SK-N-SH treated with all-trans-retinoic acid at 6 μM for 48 hours (cell line): ENCODE measurements at regions not wholly inside any gene's neighbourhood (a gene's known extent, or its start where the extent isn't known, plus 50 kb on each side); places are given as distances from the start of the nearest gene placed in this dataset.

Experiments
- ATAC-seq: fragments of 200-7000 bp; cut with Tn5 transposase; 3 replicates; pipeline ENCODE4 v1.9.1; 2020; ENCODE audit warnings: mild to moderate bottlenecking, moderate library complexity
- BACH2 ChIP-seq: fragments of 250-450 bp; sonication (Bioruptor Pico); IDR thresholded peaks from 2 replicates; pipeline ENCODE4 v1.9.0; 2021; ENCODE audit warnings: mild to moderate bottlenecking, borderline replicate concordance
- CSDC2 ChIP-seq: fragments of 250-450 bp; sonication (Bioruptor Pico); IDR thresholded peaks from 2 replicates; pipeline ENCODE4 v1.5.0; 2020; ENCODE audit warnings: mild to moderate bottlenecking, moderate library complexity
- ESRRG ChIP-seq: fragments of 250-450 bp; sonication (Bioruptor Pico); IDR thresholded peaks from 2 replicates; pipeline ENCODE4 v1.6.1; 2021; ENCODE audit warnings: mild to moderate bottlenecking
- GLIS3 ChIP-seq: fragments of 250-450 bp; sonication (Bioruptor Pico); IDR thresholded peaks from 2 replicates; pipeline ENCODE4 v1.5.0; 2020; ENCODE audit warnings: mild to moderate bottlenecking, moderate library complexity
- ISL1 ChIP-seq: fragments of 250-450 bp; sonication (Bioruptor Pico); IDR thresholded peaks from 2 replicates; pipeline ENCODE4 v2.1.2; 2022; ENCODE audit warnings: mild to moderate bottlenecking, moderate library complexity
- OSR1 ChIP-seq: fragments of 250-450 bp; sonication (Bioruptor Pico); IDR thresholded peaks from 2 replicates; pipeline ENCODE4 v1.8.0; 2022; ENCODE audit warnings: moderate library complexity, mild to moderate bottlenecking, inconsistent platforms
- PPARA ChIP-seq: fragments of 250-450 bp; sonication (Bioruptor Pico); IDR thresholded peaks from 2 replicates; pipeline ENCODE4 v1.5.0; 2020; ENCODE audit warnings: mild to moderate bottlenecking, borderline replicate concordance
- TCF4 ChIP-seq: fragments of 250-450 bp; sonication (Bioruptor Pico); IDR thresholded peaks from 2 replicates; pipeline ENCODE4 v1.8.0; 2021; ENCODE audit warnings: mild to moderate bottlenecking, moderate library complexity, borderline replicate concordance
- TOX ChIP-seq: fragments of 250-450 bp; sonication (Bioruptor Pico); IDR thresholded peaks from 2 replicates; pipeline ENCODE4 v1.8.0; 2021; ENCODE audit warnings: mild to moderate bottlenecking, moderate library complexity, borderline replicate concordance
- ZC3H10 ChIP-seq: fragments of 250-450 bp; sonication (Bioruptor Pico); IDR thresholded peaks from 2 replicates; pipeline ENCODE4 v1.5.1; 2021; ENCODE audit warnings: mild to moderate bottlenecking, moderate library complexity
- ZFP3 ChIP-seq: fragments of 250-450 bp; sonication (Bioruptor Pico); IDR thresholded peaks from 2 replicates; pipeline ENCODE4 v1.5.0; 2020; ENCODE audit warnings: mild to moderate bottlenecking, moderate library complexity
- ZNF565 ChIP-seq: fragments of 450-650 bp; formaldehyde crosslinking; conservative IDR thresholded peaks from 2 replicates; pipeline ENCODE4 v1.5.0; 2020; ENCODE audit warnings: low read depth, mild to moderate bottlenecking, moderate library complexity
- ZNF70 ChIP-seq: fragments of 450-650 bp; formaldehyde crosslinking; IDR thresholded peaks from 2 replicates; pipeline ENCODE4 v1.5.0; 2020; ENCODE audit warnings: mild to moderate bottlenecking, moderate library complexity
- ZNF8 ChIP-seq: fragments of 450-650 bp; formaldehyde crosslinking; IDR thresholded peaks from 2 replicates; pipeline ENCODE4 v1.5.0; 2020; ENCODE audit warnings: mild to moderate bottlenecking, moderate library complexity
- TF ChIP-seq, protein P1 (sequence below): fragments of 250-450 bp; sonication (Bioruptor Pico); IDR thresholded peaks from 2 replicates; pipeline ENCODE4 v1.5.1; 2020; ENCODE audit warnings: low read depth, mild to moderate bottlenecking, moderate library complexity
- TF ChIP-seq, protein P2 (sequence below): fragments of 250-450 bp; sonication (Bioruptor Pico); IDR thresholded peaks from 2 replicates; pipeline ENCODE4 v1.8.0; 2021; ENCODE audit warnings: low read depth, mild to moderate bottlenecking, moderate library complexity, borderline replicate concordance
- TF ChIP-seq, protein P3 (sequence below): fragments of 250-450 bp; sonication (Bioruptor Pico); IDR thresholded peaks from 2 replicates; pipeline ENCODE4 v1.5.1; 2021; ENCODE audit warnings: mild to moderate bottlenecking, moderate library complexity
- TF ChIP-seq, protein P4 (sequence below): fragments of 250-450 bp; sonication (Bioruptor Pico); IDR thresholded peaks from 2 replicates; pipeline ENCODE4 v1.5.0; 2020; ENCODE audit warnings: mild to moderate bottlenecking, moderate library complexity
- TF ChIP-seq, protein P5 (sequence below): fragments of 250-450 bp; sonication (Bioruptor Pico); IDR thresholded peaks from 2 replicates; pipeline ENCODE4 v1.8.0; 2020; ENCODE audit warnings: mild to moderate bottlenecking, moderate library complexity, borderline replicate concordance

DNA sequence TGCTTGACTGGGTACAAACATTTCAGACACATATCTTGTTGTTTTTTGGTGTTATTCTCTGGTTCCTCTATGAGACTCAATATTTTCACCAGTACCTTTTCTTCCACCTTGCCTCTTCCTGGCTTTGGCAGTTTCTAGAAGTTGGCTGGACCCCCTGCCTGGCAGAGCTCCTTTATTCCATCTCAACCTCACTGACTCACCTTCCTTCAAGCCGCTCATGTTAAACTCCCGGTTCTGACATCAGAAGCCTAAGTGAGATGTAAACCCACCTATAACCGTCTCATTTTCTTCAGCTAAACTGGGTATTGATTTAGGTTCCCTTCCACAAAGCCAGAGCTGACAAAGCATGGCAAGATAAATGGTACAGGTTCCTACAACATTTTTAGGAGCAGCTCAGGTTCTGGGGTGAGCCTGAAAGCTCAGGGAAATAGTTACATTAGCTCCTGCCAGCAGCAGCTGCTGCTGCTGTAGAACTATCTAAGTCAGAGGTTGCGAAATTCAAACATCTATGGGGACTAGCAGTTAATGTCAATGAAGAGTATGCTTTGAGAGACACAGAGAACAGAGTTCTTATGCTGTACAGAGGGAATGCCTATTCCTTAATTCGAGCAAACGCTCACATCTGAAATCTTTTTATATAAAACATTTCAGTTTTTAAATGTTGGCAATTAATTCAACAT is 197.1 kb upstream of the NR3C1 start:
- ATAC-seq, result no peak
- TF ChIP-seq, protein P1, sequence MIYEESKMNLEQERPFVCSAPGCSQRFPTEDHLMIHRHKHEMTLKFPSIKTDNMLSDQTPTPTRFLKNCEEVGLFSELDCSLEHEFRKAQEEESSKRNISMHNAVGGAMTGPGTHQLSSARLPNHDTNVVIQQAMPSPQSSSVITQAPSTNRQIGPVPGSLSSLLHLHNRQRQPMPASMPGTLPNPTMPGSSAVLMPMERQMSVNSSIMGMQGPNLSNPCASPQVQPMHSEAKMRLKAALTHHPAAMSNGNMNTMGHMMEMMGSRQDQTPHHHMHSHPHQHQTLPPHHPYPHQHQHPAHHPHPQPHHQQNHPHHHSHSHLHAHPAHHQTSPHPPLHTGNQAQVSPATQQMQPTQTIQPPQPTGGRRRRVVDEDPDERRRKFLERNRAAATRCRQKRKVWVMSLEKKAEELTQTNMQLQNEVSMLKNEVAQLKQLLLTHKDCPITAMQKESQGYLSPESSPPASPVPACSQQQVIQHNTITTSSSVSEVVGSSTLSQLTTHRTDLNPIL (CRISPR knock-in tag), result no peak
- no peak for TF ChIP-seq OSR1
- TF ChIP-seq, protein P2, sequence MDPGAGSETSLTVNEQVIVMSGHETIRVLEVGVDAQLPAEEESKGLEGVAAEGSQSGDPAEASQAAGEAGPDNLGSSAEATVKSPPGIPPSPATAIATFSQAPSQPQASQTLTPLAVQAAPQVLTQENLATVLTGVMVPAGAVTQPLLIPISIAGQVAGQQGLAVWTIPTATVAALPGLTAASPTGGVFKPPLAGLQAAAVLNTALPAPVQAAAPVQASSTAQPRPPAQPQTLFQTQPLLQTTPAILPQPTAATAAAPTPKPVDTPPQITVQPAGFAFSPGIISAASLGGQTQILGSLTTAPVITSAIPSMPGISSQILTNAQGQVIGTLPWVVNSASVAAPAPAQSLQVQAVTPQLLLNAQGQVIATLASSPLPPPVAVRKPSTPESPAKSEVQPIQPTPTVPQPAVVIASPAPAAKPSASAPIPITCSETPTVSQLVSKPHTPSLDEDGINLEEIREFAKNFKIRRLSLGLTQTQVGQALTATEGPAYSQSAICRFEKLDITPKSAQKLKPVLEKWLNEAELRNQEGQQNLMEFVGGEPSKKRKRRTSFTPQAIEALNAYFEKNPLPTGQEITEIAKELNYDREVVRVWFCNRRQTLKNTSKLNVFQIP, result no peak
- TF ChIP-seq, protein P3, sequence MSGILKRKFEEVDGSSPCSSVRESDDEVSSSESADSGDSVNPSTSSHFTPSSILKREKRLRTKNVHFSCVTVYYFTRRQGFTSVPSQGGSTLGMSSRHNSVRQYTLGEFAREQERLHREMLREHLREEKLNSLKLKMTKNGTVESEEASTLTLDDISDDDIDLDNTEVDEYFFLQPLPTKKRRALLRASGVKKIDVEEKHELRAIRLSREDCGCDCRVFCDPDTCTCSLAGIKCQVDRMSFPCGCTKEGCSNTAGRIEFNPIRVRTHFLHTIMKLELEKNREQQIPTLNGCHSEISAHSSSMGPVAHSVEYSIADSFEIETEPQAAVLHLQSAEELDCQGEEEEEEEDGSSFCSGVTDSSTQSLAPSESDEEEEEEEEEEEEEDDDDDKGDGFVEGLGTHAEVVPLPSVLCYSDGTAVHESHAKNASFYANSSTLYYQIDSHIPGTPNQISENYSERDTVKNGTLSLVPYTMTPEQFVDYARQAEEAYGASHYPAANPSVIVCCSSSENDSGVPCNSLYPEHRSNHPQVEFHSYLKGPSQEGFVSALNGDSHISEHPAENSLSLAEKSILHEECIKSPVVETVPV (CRISPR knock-in tag), result no peak
- no peak for TF ChIP-seq TCF4 (CRISPR knock-in tag)
- TF ChIP-seq PPARA (CRISPR knock-in tag), result no peak
- TF ChIP-seq ESRRG (CRISPR knock-in tag), result no peak
- no peak for TF ChIP-seq ISL1
- TF ChIP-seq GLIS3 (CRISPR knock-in tag), result no peak
- TF ChIP-seq ZNF8 (CRISPR knock-in tag), result no peak
- no peak for TF ChIP-seq ZNF565 (CRISPR knock-in tag)
- no peak for TF ChIP-seq TOX (CRISPR knock-in tag)
- TF ChIP-seq, protein P4, sequence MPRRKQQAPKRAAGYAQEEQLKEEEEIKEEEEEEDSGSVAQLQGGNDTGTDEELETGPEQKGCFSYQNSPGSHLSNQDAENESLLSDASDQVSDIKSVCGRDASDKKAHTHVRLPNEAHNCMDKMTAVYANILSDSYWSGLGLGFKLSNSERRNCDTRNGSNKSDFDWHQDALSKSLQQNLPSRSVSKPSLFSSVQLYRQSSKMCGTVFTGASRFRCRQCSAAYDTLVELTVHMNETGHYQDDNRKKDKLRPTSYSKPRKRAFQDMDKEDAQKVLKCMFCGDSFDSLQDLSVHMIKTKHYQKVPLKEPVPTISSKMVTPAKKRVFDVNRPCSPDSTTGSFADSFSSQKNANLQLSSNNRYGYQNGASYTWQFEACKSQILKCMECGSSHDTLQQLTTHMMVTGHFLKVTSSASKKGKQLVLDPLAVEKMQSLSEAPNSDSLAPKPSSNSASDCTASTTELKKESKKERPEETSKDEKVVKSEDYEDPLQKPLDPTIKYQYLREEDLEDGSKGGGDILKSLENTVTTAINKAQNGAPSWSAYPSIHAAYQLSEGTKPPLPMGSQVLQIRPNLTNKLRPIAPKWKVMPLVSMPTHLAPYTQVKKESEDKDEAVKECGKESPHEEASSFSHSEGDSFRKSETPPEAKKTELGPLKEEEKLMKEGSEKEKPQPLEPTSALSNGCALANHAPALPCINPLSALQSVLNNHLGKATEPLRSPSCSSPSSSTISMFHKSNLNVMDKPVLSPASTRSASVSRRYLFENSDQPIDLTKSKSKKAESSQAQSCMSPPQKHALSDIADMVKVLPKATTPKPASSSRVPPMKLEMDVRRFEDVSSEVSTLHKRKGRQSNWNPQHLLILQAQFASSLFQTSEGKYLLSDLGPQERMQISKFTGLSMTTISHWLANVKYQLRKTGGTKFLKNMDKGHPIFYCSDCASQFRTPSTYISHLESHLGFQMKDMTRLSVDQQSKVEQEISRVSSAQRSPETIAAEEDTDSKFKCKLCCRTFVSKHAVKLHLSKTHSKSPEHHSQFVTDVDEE (CRISPR knock-in tag), result no peak
- no peak for TF ChIP-seq CSDC2 (CRISPR knock-in tag)
- TF ChIP-seq, protein P5, sequence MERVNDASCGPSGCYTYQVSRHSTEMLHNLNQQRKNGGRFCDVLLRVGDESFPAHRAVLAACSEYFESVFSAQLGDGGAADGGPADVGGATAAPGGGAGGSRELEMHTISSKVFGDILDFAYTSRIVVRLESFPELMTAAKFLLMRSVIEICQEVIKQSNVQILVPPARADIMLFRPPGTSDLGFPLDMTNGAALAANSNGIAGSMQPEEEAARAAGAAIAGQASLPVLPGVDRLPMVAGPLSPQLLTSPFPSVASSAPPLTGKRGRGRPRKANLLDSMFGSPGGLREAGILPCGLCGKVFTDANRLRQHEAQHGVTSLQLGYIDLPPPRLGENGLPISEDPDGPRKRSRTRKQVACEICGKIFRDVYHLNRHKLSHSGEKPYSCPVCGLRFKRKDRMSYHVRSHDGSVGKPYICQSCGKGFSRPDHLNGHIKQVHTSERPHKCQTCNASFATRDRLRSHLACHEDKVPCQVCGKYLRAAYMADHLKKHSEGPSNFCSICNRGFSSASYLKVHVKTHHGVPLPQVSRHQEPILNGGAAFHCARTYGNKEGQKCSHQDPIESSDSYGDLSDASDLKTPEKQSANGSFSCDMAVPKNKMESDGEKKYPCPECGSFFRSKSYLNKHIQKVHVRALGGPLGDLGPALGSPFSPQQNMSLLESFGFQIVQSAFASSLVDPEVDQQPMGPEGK (CRISPR knock-in tag), result no peak

DNA sequence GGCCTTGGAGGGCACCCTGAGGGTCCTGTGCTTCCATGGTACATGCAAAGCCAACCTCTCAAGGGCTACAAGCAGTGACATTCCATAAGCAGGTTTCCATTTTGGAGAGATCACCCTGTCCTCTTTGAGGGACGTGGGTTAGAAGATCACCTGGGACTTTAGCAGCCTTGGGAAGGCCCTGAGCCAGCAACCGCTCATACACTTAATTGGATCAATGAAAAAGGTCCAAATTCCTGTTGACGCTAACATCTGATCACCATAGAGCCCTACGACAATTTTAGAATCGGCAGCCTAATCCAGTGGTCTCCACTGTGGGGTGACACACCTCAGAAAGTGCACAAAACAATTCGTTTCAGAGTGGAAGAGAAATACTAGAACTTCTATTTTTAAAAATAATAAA is 196.0 kb upstream of the NR3C1 start:
- ATAC-seq, result no peak
- TF ChIP-seq TCF4 (CRISPR knock-in tag) (no peak), PPARA (CRISPR knock-in tag) (no peak), OSR1 (no peak), ZNF70 (CRISPR knock-in tag) (no peak), TOX (CRISPR knock-in tag) (no peak), ZC3H10 (CRISPR knock-in tag) (no peak), ZFP3 (CRISPR knock-in tag) (no peak), CSDC2 (CRISPR knock-in tag) (no peak), BACH2 (CRISPR knock-in tag) (no peak), ISL1 (no peak)
- TF ChIP-seq, protein P1 (CRISPR knock-in tag), result no peak
- TF ChIP-seq, protein P5 (CRISPR knock-in tag), result no peak
- TF ChIP-seq, protein P3 (CRISPR knock-in tag), result no peak
- TF ChIP-seq, all 23 proteins: peak for 0
